ENCODE measurements at regions not wholly inside any gene's neighbourhood (a gene's known extent, or its start where the extent isn't known, plus 50 kb on each side); places are given as distances from the start of the nearest gene placed in this dataset.

DNA sequence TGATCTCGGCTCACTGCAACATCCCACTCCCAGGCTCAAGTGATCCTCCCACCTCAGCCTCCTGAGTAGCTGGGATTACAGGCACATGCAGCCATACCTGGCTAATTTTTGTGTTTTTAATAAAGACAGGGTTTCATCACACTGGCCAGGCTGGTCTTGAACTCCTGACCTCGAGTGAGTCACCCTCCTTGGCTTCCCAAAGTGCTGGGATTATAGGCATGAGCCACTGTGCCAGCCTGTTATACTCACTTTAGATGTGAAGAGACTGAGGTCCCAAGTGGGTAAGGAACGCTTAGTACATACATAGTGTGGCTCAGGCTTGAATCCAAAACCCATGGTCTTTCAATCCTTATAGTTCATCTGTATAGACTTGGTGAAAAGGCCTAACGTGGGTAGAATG, 63.7 kb upstream of the EPS8L3 start:
- H3K27ac ChIP-seq (ENCODE audit: low read length): no peak overlapping the region
- no peaks in the 10 kb centered on the region for H3K9me3 ChIP-seq (ENCODE audit: control insufficient read depth, insufficient read depth, low read length)
- no CpG with 5 or more reads among the region's 4 CpGs for WGBS (ENCODE audit: insufficient coverage, insufficient read length)
- no peaks in the 10 kb centered on the region for H3K27me3 ChIP-seq (ENCODE audit: control insufficient read depth, insufficient read depth, low read length)
- H3K36me3 ChIP-seq (ENCODE audit: control insufficient read depth, insufficient read depth, low read length): no peaks in the 10 kb centered on the region
- H3K4me1 ChIP-seq (ENCODE audit: control insufficient read depth, insufficient read depth, low read length): no peaks in the 10 kb centered on the region
- no peak overlapping the region for H3K4me3 ChIP-seq (ENCODE audit: low read length)
- DNase-seq (ENCODE audit: low read depth, low spot score): no peak

- Histone ChIP-seq H3K4me1 (ENCODE audit: control insufficient read depth, insufficient read depth, low read length) (no peaks in the 10 kb centered on the region), H3K4me3 (ENCODE audit: low read length) (no peak overlapping the region), H3K27me3 (ENCODE audit: control insufficient read depth, insufficient read depth, low read length) (no peaks in the 10 kb centered on the region), H3K27ac (ENCODE audit: low read length) (no peak overlapping the region), H3K36me3 (ENCODE audit: control insufficient read depth, insufficient read depth, low read length) (no peaks in the 10 kb centered on the region), H3K9me3 (ENCODE audit: control insufficient read depth, insufficient read depth, low read length) (no peaks in the 10 kb centered on the region)
- no CpG with 5 or more reads among the region's 10 CpGs for WGBS (ENCODE audit: insufficient coverage, insufficient read length)
- no peak for DNase-seq (ENCODE audit: low read depth, low spot score)
Measured at GRCh38 chr1:109826930-109827349, 63.2 kb upstream of the EPS8L3 start.

- Histone ChIP-seq H3K36me3 (ENCODE audit: control insufficient read depth, insufficient read depth, low read length) (no peaks in the 10 kb centered on the region), H3K4me3 (ENCODE audit: low read length) (no peak overlapping the region), H3K4me1 (ENCODE audit: control insufficient read depth, insufficient read depth, low read length) (no peaks in the 10 kb centered on the region), H3K9me3 (ENCODE audit: control insufficient read depth, insufficient read depth, low read length) (no peaks in the 10 kb centered on the region), H3K27ac (ENCODE audit: low read length) (no peak overlapping the region), H3K27me3 (ENCODE audit: control insufficient read depth, insufficient read depth, low read length) (no peaks in the 10 kb centered on the region)
- no peak for DNase-seq (ENCODE audit: low read depth, low spot score)
Measured at GRCh38 chr1:109826446-109826845, 62.7 kb upstream of the EPS8L3 start.

GRCh38 chr1:109824349-109825115, 60.8 kb upstream of the EPS8L3 start:
- Histone ChIP-seq H3K4me3 (ENCODE audit: low read length) (no peak overlapping the region), H3K9me3 (ENCODE audit: control insufficient read depth, insufficient read depth, low read length) (no peaks in the 10 kb centered on the region), H3K27ac (ENCODE audit: low read length) (no peak overlapping the region), H3K4me1 (ENCODE audit: control insufficient read depth, insufficient read depth, low read length) (no peaks in the 10 kb centered on the region), H3K36me3 (ENCODE audit: control insufficient read depth, insufficient read depth, low read length) (no peaks in the 10 kb centered on the region), H3K27me3 (ENCODE audit: control insufficient read depth, insufficient read depth, low read length) (no peaks in the 10 kb centered on the region)
- DNase-seq (ENCODE audit: low read depth, low spot score): no peak
- no CpG with 5 or more reads among the region's 12 CpGs for WGBS (ENCODE audit: insufficient coverage, insufficient read length)

DNA sequence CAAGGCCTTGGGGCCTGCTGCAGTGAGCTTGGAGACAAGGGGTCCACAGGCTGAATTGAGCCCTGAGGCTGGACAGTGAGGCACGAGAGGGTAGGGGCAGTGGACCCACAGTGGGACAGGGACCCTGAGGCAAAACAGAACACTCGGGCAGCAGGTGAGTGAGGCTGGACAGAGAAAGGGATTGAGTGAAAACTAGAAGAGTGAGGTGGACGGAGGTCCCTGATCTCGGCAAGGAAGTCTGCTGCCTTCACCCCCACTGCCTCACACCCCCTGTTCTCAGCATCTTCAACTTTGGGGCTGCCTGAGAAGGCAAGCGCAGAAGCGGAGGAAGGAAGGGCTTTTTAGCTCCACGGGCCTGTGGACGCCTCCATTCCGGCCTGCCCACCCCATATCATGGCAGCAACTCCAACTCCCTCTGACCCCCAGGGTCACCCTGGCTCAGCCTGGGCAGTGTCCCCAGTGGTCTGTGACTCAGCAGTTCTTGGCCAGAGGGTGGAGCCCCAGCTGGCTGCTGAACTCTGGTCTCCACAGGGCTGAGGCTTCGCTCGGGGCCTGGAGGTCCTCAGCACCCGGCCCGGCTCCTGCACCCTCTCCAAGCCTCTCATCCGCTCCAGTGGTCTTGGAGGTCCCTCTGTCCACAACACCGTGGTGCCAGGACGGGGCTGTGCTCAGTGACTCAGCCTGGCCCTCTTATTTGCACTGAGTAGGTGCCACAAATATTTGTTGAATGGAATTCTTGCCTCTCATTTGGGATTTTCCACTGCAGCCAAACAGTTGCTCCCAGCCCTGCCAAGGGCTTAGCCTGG, 60.0 kb upstream of the EPS8L3 start:
- no peaks in the 10 kb centered on the region for H3K9me3 ChIP-seq (ENCODE audit: control insufficient read depth, insufficient read depth, low read length)
- H3K36me3 ChIP-seq (ENCODE audit: control insufficient read depth, insufficient read depth, low read length): no peaks in the 10 kb centered on the region
- H3K27ac ChIP-seq (ENCODE audit: low read length): no peak overlapping the region
- WGBS (ENCODE audit: insufficient coverage, insufficient read length): no CpG with 5 or more reads among the region's 16 CpGs
- H3K27me3 ChIP-seq (ENCODE audit: control insufficient read depth, insufficient read depth, low read length): no peaks in the 10 kb centered on the region
- H3K4me1 ChIP-seq (ENCODE audit: control insufficient read depth, insufficient read depth, low read length): no peaks in the 10 kb centered on the region
- H3K4me3 ChIP-seq (ENCODE audit: low read length): no peak overlapping the region
- no peak for DNase-seq (ENCODE audit: low read depth, low spot score)

GRCh38 chr1:109822749-109823542, 59.2 kb upstream of the EPS8L3 start:
- WGBS (ENCODE audit: insufficient coverage, insufficient read length): no CpG with 5 or more reads among the region's 6 CpGs
- Histone ChIP-seq H3K4me3 (ENCODE audit: low read length) (no peak overlapping the region), H3K4me1 (ENCODE audit: control insufficient read depth, insufficient read depth, low read length) (no peaks in the 10 kb centered on the region; the same call in 1 of the 2 replicates), H3K27me3 (ENCODE audit: control insufficient read depth, insufficient read depth, low read length) (no peaks in the 10 kb centered on the region), H3K36me3 (ENCODE audit: control insufficient read depth, insufficient read depth, low read length) (no peaks in the 10 kb centered on the region), H3K27ac (ENCODE audit: low read length) (no peak overlapping the region), H3K9me3 (ENCODE audit: control insufficient read depth, insufficient read depth, low read length) (no peaks in the 10 kb centered on the region)
- no peak for DNase-seq (ENCODE audit: low read depth, low spot score)

GRCh38 chr1:109821831-109822745, 58.4 kb upstream of the EPS8L3 start:
- Histone ChIP-seq H3K4me1 (ENCODE audit: control insufficient read depth, insufficient read depth, low read length) (no peaks in the 10 kb centered on the region; the same call in 1 of the 2 replicates), H3K27me3 (ENCODE audit: control insufficient read depth, insufficient read depth, low read length) (no peaks in the 10 kb centered on the region), H3K27ac (ENCODE audit: low read length) (no peak overlapping the region), H3K9me3 (ENCODE audit: control insufficient read depth, insufficient read depth, low read length) (no peaks in the 10 kb centered on the region), H3K36me3 (ENCODE audit: control insufficient read depth, insufficient read depth, low read length) (no peaks in the 10 kb centered on the region), H3K4me3 (ENCODE audit: low read length) (no peak overlapping the region)
- WGBS (ENCODE audit: insufficient coverage, insufficient read length): no CpG with 5 or more reads among the region's 14 CpGs
- DNase-seq (ENCODE audit: low read depth, low spot score): no peak

GRCh38 chr1:109821221-109821669, 57.5 kb upstream of the EPS8L3 start:
- no peak for DNase-seq (ENCODE audit: low read depth, low spot score)
- no peak overlapping the region for H3K27ac ChIP-seq (ENCODE audit: low read length)
- no CpG with 5 or more reads among the region's 8 CpGs for WGBS (ENCODE audit: insufficient coverage, insufficient read length)
- H3K4me3 ChIP-seq (ENCODE audit: low read length): no peak overlapping the region
- no peaks in the 10 kb centered on the region for H3K36me3 ChIP-seq (ENCODE audit: control insufficient read depth, insufficient read depth, low read length)
- H3K9me3 ChIP-seq (ENCODE audit: control insufficient read depth, insufficient read depth, low read length): no peaks in the 10 kb centered on the region
- no peaks in the 10 kb centered on the region for H3K27me3 ChIP-seq (ENCODE audit: control insufficient read depth, insufficient read depth, low read length)
- no peaks in the 10 kb centered on the region; the same call in 1 of the 2 replicates for H3K4me1 ChIP-seq (ENCODE audit: control insufficient read depth, insufficient read depth, low read length)

- no peak overlapping the region for H3K27ac ChIP-seq (ENCODE audit: low read length)
- H3K36me3 ChIP-seq (ENCODE audit: control insufficient read depth, insufficient read depth, low read length): no peaks in the 10 kb centered on the region
- no peaks in the 10 kb centered on the region; the same call in 1 of the 2 replicates for H3K4me1 ChIP-seq (ENCODE audit: control insufficient read depth, insufficient read depth, low read length)
- DNase-seq (ENCODE audit: low read depth, low spot score): no peak
- H3K27me3 ChIP-seq (ENCODE audit: control insufficient read depth, insufficient read depth, low read length): no peaks in the 10 kb centered on the region
- H3K4me3 ChIP-seq (ENCODE audit: low read length): no peak overlapping the region
- H3K9me3 ChIP-seq (ENCODE audit: control insufficient read depth, insufficient read depth, low read length): peaks cover 2% of the 10 kb centered on the region
- no CpG with 5 or more reads among the region's 3 CpGs for WGBS (ENCODE audit: insufficient coverage, insufficient read length)
Measured at GRCh38 chr1:109819906-109820305, 56.2 kb upstream of the EPS8L3 start.
